Posterior vena cava (tissue), 2 donors: ENCODE measurements at regions not wholly inside any gene's neighbourhood (a gene's known extent, or its start where the extent isn't known, plus 50 kb on each side); places are given as distances from the start of the nearest gene placed in this dataset.

Source experiments
- DNase-seq: peaks from one replicate; pipeline ENCODE4 v3.0.0-alpha.2; 2020; ENCODE audit warnings: low spot score
- intact Hi-C, 2 donors: fragments of 100-400 bp; cut with DNase I; formaldehyde crosslinking; loops; one replicate each; pipeline versions ENCODE4 v1.14.1 to v1.14.2; 2022 to 2023
- donor health status: DM: yes; HTN: yes; CAD: no.
- donor health status: DM: yes; HTN: yes; CAD: no.

GRCh38 chr14:61934385-61934784, 172.2 kb downstream of the SNAPC1 start:
- no peak for DNase-seq
- intact Hi-C loops = no loop called here

GRCh38 chr14:61939776-61940175, 177.6 kb downstream of the SNAPC1 start:
- intact Hi-C loops = no loop called here
- no peak for DNase-seq

GRCh38 chr14:61940666-61941420, 178.6 kb downstream of the SNAPC1 start:
- no peak for DNase-seq
- intact Hi-C loops = no loop called here

- no peak for DNase-seq
- intact Hi-C loops = no loop called here
Measured at GRCh38 chr14:61941421-61942150, 179.4 kb downstream of the SNAPC1 start.

DNA sequence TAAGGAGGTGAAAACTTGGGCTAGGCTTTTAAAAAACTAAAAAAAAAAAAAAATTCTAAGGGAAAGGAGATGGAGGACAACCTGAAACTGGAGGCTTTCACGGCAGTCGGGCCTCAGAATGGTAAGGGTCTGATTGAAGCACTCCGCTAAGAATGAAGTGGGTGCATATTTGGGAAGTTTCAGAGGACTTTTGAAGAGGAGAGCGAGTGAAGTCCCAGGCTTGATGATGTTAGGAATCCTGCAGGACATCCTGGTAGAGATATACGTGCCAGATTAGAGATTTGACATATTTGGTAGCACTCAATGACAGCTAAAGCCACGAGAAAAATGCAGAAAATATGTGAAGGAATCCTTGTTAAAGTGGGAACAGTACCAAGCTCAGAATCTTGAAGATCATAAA, 186.2 kb downstream of the SNAPC1 start:
- DNase-seq = no peak
- intact Hi-C loops = no loop called here

GRCh38 chr14:61950340-61950739, 188.1 kb downstream of the SNAPC1 start:
- intact Hi-C loops = no loop called here
- no peak for DNase-seq

- intact Hi-C loops = no loop called here
- DNase-seq = no peak
Measured at GRCh38 chr14:61953602-61954001, 191.4 kb downstream of the SNAPC1 start.

GRCh38 chr14:61954306-61954705, 192.1 kb downstream of the SNAPC1 start:
- intact Hi-C loops = no loop called here
- DNase-seq = no peak

- intact Hi-C loops = no loop called here
- DNase-seq = no peak
Measured at GRCh38 chr14:61956517-61956916, 194.3 kb downstream of the SNAPC1 start.

- DNase-seq = no peak
- intact Hi-C loops = no loop called here
Measured at GRCh38 chr14:61959348-61959747, 197.1 kb downstream of the SNAPC1 start.

DNA sequence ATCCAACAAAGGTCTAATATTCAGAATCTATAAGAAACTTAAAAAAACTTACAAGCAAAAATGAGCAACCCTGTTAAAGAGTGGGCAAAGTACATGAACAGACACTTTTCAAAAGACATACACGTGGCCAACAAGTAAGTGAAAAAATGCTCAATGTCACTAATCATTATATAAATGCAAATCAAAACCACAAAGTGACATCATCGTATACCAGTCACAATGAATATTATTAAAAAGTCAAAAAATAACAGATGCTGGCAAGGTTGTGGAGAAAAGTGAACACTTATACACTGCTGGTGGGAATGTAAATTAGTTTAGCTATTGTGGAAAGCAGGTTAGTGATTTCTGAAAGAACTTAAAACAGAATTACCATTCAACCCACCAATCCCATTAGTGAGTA, 199.1 kb downstream of the SNAPC1 start:
- DNase-seq = no peak
- intact Hi-C loops = no loop called here

- intact Hi-C loops = no loop called here
- no peak for DNase-seq
Measured at GRCh38 chr14:61963926-61964325, 201.7 kb downstream of the SNAPC1 start.

GRCh38 chr14:61965030-61965745, 203.0 kb downstream of the SNAPC1 start:
- DNase-seq = no peak
- intact Hi-C loops = no loop called here

DNA sequence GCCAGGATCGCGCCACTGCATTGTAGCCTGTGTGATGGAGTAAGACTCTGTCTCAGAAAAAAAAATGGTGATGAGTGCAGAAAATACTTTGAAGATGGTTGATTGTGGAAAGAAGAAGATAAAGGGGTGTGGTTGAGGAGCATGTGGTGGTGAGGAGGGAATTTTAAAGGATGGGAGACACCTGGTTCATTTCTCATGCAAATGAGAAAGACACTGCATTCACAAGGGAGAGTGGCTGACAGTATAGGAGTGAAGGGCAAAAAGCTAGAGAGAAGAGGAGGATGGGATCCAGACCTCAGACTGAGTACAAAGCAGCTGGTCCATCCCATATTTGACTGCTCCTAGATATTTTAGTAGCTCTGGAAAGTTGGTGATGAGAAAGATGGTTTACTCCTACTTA, 206.0 kb downstream of the SNAPC1 start:
- DNase-seq = no peak
- intact Hi-C loops = no loop called here

GRCh38 chr14:61972711-61973110, 210.5 kb downstream of the SNAPC1 start:
- intact Hi-C loops = no loop called here
- no peak for DNase-seq

GRCh38 chr14:61973981-61974380, 211.8 kb downstream of the SNAPC1 start:
- intact Hi-C loops = no loop called here
- no peak for DNase-seq

DNA sequence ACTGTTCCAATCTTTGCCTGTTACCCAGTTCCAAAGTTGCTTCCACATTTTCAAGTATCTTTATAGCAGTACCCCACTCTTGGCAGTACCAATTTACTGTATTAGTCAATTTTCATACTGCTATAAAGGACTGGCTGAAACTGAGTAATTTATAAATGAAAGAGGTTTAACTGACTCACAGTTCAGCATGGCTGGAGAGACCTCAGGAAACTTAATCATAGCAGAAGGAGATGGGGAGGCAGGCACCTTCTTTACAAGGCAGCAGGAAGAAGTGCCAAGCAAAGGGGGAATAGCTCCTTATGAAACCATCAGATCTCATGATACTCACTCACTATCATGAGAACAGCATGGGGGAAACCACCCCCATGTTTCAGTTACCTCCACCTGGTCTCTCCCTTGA, 215.0 kb downstream of the SNAPC1 start:
- no peak for DNase-seq
- intact Hi-C loops = no loop called here

DNA sequence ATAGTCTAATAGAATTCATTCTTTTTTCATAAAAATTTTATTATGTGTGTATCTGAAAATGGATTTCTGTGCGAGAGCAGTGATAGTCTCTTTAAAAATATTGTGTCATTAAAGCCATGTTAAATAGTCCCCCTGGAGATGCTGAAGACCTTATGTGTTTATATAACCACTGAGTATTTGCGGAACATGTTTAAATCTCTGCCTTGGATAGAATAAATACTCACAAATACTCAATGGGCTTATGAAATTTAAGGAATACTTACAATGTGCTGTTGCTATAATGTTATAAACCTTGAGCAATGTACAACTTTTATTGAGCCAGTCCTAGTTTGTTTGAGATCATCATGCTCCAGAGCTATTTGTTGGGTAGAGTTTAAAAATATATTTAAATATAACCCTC, 226.0 kb downstream of the SNAPC1 start:
- DNase-seq = no peak
- intact Hi-C loops = loop anchor here in 1 of 2 donors (10.0 kb wide), 1 partner anchor 457 kb away; no protein-coding TSS in a partner anchor

DNA sequence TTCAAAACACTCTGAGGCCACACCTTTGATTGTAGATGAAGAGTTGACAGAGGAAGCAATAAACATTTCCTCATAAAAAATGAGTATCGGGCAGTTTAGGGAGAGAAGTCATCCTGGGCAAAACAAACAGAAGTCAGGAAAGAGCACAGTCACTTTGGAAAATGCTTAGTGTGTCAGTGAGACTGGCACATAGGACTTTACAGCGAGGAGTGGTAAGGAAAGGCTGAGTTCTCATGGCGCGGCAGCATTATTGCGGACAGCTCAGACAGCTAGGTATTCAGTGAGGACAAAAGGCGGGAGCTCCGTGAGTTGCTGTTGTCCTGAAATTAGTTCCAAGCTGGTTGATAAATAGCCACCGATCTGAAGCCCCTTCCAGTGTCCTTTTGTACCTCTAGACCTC, 229.9 kb downstream of the SNAPC1 start:
- DNase-seq = no peak
- intact Hi-C loops = no loop called here

DNA sequence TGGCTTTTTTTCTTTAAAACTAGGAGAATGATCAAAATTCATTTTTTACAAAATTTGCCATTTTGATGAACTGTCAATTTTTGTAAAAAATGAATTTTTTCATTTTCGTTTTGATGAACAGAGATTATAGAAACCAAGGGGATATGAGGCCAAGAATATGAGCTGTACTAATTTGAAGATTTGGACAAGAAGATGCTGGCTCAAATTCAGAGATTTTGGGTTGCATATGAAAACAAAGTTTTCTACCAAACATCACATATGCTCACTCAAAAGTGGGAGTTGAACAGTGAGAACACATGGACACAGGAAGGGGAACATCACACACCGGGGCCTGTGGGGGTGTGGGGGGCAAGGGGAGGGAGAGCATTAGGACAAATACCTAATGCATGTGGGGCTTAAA, 230.7 kb downstream of the SNAPC1 start:
- intact Hi-C loops = no loop called here
- DNase-seq = no peak
